ENCODE measurements at regions not wholly inside any gene's neighbourhood (a gene's known extent, or its start where the extent isn't known, plus 50 kb on each side); places are given as distances from the start of the nearest gene placed in this dataset.

DNA sequence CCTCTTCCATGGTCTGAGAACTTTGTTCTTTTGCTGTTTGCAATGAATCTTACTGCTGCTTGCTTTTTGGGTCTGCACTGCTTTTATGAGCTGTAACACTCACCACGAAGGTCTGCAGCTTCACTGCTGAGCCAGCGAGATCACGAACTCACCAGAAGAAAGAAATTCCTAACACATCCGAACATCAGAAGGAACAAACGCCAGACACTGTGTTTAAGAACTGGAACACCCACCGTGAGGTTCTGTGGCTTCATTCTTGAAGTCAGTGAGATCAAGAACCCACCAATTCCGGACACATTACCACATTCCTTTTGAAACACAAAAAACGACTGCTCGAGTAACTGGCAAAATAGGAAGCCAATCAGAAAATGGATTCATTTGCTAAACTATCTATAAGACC is 471.8 kb downstream of the TFAP2A start:
- no peak for DNase-seq (ENCODE audit: low spot score)

DNA sequence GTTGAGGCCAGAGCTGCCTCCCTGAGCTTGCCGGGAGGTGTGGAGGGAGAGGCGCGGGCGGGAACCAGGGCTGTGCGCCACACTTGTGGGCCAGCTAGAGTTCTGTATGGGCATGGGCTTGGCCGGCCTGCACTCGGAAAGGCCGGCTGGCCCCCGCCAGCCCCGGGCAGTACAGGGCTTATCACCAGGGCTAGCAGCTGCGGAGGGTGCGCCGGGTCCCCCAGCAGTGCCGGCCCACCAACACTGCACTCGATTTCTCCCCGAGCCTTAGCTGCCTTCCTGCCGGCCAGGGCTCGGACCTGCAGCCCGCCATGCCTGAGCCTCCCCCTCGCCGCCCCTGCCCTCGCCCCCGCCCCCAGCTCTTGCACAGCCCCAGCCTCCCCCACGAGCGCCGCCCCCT is 472.7 kb downstream of the TFAP2A start:
- DNase-seq (ENCODE audit: low spot score): no peak

DNA sequence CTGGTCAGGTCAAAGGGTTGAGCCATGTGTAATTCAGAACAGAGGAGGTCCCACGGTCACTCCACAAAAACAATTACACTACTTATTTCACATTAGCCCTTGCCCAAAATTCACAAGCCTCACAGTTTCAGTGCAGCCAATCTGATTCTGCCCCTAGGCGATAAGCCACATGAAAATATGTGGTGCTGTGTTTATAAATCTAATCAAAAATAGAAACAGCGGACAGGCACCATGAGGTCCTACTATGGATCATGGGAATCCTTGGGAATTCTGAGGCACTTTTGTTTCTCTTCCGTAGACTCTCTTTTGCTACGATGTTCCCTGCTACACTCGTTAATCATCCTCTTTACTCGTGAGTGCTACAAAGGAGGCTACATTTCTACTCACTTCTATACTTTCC is 476.1 kb downstream of the TFAP2A start:
- no peak for DNase-seq (ENCODE audit: low spot score)

DNA sequence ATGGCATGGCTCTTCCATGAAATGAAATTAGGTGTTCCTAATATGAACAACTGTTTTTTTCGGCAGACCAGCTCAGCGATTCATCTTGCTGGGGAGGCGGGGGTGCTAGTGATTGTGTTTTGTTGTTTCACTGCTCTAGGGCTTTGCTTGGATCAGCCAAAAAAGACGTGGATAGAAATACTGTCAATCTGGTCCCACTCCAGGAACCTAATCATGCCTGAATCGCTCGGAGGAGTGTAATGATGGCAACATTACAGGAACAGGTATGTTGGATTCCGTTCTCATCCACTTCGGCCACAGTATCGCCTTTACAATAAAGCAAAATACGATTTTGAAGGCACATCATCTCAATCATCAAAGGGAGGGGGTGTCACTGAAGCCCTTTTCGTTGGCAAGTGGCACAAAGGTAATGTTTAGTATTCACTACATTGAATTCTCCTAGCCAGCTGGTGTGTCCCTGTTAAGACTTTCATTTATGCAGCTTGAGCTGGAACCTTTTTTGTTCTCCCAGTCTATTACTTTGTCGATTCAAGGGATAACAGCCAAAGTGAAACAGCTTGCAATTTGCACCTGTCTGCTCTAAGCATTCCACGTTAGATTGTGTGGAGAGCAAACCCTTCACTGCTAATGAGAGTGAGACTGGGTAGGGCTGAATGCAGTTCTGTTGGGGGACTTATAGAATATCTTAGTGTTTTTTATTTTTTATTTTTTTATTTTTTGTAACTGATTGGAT is 477.7 kb downstream of the TFAP2A start:
- no peak for DNase-seq (ENCODE audit: low spot score)

GRCh38 chr6:9936551-9936950 is 478.3 kb downstream of the TFAP2A start:
- DNase-seq (ENCODE audit: low spot score): no peak

- DNase-seq (ENCODE audit: low spot score): no peak
Measured at GRCh38 chr6:9933677-9934076, 481.2 kb downstream of the TFAP2A start.

DNA sequence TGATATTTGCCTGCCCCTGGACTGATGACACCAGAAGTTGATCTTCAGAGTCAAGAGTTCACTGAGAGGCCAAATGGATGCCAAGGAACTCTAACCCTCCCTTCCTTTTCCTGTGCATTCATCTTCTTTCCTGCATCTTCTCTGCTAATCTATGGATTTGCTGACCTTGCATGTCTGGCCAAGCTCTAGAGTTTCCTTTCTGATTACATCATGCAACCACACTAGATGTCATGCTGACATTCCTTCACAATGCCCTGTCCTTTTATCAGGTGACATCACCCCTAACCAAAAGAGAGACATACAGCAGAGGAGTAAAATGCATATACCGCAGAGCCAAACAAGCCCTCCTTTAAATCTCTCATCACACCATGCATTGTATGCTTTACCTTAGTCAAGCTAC is 487.6 kb downstream of the TFAP2A start:
- no peak for DNase-seq (ENCODE audit: low spot score)

DNA sequence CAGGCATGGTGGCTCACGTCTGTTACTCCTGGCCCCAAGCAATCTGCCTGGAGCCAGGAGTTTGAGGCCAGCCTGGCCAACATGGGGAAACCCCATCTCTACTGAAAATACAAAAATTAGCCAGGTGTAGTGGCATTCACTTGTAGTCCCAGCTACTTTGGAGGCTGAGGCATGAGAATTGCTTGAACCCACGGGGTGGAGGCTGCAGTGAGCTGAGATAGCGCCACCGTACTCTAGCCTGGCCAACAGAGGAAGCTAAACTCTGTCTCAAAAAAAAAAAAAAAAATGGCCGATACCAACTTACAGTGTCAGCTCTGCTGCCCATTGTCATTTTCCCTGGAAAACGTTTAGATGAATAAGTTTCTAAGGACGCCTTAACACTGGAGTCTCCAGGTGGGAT is 489.9 kb downstream of the TFAP2A start:
- no peak for DNase-seq (ENCODE audit: low spot score)

GRCh38 chr6:9921366-9921765 is 493.5 kb downstream of the TFAP2A start:
- no peak for DNase-seq (ENCODE audit: low spot score)

DNA sequence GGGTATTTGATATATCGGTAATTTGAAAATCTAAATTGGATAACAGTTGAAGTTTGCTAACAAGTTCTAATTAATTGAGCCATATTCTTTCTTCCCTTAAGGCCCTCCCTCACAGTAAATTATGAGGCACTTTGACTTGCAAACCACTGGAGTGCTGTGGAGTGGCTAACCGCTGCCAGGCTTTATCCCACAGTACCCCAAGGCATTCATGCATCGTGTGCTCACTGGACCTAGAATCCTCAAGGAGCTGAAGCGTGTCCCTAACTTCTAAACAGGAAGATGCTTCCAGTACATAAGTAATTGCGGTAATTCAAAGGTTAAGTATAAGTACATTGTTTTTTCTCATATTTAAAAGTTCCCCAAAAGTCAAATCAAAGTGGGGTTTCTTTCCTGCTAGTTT is 499.9 kb downstream of the TFAP2A start:
- DNase-seq (ENCODE audit: low spot score): no peak

DNA sequence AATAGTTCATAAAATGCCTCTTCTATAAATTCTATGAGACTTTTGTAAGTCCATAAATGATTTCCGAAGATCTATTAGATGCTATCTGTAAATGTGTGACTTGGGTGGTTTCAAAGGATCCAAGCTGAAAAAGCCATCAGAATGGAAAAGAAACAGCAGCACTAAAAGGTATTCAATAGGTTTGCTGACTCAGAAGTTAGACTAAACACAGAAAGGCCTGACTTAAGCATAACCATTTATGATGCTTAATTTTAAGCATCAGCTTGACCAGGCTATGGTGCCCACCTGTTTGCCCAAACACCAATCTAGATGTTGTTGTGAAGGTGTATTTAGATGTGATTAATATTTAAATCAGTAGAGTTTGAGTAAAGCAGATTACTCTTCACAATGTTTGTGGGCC is 513.5 kb downstream of the TFAP2A start:
- no peak for DNase-seq (ENCODE audit: low spot score)

DNA sequence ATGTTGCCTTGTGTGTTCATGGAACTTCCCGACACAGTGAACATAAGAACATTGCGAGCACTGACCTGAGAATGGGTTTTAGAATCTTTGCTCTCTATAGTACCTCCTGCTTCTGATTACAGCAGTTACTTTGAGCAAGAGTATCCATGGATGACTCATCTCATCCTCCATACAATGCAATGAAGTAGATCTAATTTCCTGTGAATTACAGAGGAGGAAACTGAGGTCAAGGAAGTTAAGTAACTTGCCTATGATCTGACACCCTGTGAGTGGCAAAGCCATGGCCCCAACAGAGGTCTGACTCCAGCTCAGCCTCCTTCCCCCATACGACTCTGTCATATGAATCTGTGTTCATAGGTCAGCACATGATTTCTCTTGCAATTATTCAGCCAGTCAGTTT is 518.1 kb downstream of the TFAP2A start:
- no peak for DNase-seq (ENCODE audit: low spot score)

GRCh38 chr6:9890893-9891292 is 524.0 kb downstream of the TFAP2A start:
- no peak for DNase-seq (ENCODE audit: low spot score)

- no peak for DNase-seq (ENCODE audit: low spot score)
Measured at GRCh38 chr6:9890469-9890868, 524.4 kb downstream of the TFAP2A start.

DNA sequence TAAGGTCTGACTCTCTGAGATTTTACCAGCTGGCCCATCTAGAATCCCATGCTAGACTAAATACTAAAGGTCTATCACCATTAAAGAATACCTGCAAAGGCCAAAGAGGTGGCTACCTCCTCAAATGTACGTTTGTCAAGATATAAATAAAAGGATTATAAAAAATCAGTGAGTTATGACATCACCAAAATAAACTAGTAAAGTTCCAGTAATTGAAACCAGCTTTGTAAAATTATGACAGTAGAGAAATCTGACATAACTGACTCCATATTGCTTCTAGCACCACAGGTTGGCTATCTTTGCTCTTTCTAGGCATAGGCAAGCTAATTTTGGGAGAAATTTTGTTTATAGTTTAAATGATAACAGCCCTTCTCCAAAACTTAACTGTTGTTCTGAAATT is 536.3 kb downstream of the TFAP2A start:
- no peak for DNase-seq (ENCODE audit: low spot score)

GRCh38 chr6:9875605-9876353 is 539.1 kb downstream of the TFAP2A start:
- DNase-seq (ENCODE audit: low spot score): no peak

- DNase-seq (ENCODE audit: low spot score): no peak
Measured at GRCh38 chr6:9862603-9863167, 552.2 kb downstream of the TFAP2A start.

- no peak for DNase-seq (ENCODE audit: low spot score)
Measured at GRCh38 chr6:9851541-9852380, 563.1 kb downstream of the TFAP2A start.

DNA sequence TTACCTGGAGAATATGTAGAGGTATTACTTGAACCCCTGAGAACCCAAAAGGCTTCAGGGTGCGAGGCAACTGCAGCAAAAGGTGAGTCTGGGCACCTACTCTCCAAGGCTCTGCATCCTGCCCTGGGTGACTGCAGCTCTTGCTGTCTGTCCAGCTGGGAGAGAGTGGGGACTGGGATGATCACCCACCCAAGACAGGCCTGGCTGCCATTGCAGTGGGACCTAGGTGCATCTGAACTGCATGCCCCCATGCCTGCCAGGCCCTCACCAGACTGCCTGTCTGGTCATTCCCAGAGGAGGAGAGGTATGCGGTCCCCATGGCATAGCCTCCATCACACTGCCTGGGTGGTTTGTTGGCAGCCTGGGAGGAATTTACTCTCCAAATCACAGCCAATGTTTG is 563.9 kb downstream of the TFAP2A start:
- no peak for DNase-seq (ENCODE audit: low spot score)

DNA sequence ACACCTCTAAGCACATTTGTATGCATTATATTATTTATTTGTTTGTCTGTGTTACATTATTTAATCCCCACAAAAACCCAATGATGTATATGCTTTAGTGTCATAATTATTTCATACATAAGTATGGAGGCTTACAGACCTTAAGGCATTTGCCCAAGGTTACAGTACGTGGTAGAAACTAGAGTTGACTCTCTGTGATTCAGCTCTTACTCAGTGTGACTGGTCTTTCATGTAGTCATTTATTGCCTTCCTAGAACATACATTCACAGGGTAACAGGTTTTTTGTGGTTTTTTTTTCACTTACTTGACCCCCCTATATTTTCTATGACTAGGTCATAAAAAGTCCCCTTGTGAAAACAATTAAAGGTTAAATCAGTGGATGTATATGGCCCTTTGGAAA is 566.8 kb downstream of the TFAP2A start:
- DNase-seq (ENCODE audit: low spot score): no peak

DNA sequence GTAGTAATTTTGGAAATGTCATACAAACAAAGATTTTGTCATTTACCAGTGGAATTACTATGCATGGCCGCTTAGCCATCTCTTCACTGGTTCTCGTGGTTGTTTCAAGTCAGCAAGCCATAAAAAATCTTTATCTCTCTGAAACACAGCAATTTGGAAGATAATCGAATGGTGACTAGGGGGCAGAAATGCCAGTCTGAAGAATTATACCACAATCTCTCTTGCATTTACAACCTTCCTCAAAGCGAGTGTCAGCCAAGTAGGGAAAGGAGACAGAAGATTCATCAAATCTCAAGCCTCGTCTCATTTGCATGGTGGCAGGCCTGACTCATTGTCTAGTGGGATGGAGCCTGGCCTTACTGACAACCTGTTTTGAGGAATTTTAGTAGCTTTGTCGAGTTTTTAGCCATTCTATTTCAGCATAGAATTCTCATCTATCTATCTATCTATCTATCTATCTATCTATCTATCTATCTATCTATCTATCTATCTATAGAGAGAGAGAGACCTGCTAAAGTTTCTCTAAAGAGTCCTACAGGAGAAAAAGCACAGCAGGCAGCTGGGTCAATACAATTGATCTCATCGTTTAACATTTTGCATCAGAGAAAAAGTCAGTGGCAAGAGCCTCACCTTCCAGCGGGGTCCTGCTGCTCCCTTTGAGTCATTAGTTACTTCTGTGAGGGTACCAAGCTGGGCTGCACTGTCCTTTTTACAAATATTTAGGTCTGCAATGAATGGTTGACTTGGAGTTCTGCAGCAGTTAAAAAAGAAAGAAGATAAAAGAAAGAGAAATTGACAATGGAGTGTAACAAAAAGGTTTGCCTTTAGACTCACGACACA is 572.8 kb downstream of the TFAP2A start:
- no peak for DNase-seq (ENCODE audit: low spot score)
